ENCODE measurements at regions not wholly inside any gene's neighbourhood (a gene's known extent, or its start where the extent isn't known, plus 50 kb on each side); places are given as distances from the start of the nearest gene placed in this dataset.

DNA sequence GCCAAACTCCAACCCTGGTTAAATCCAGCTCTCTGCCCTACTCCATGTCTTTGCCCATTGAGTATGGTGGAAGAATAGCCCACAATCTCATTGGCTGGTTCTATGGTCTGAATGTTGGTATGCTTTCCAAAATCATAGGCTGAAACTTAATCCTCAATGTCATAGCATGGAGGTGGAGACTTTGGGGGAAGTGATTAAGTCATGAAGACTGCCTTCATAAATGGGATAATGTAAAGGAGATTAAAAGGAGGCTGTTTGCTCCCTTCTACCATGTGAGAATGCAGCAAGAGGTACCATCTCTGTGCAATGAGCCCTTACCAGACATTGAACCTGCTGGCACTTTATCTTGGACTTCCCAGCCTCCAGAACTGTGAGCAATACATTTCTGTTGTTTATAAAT, 54.4 kb upstream of the FDX1 start:
- ChIA-PET CTCF (interaction anchor here (0.6 to 1.2 kb wide), 2 partner anchors 174 kb away, joined by 4 to 5 read pairs; no protein-coding TSS in a partner anchor), POLR2A (ENCODE audit: low non-redundant PET) (no interaction called here)
- no peak for DNase-seq (ENCODE audit: low spot score)
- TF ChIP-seq, protein P1, sequence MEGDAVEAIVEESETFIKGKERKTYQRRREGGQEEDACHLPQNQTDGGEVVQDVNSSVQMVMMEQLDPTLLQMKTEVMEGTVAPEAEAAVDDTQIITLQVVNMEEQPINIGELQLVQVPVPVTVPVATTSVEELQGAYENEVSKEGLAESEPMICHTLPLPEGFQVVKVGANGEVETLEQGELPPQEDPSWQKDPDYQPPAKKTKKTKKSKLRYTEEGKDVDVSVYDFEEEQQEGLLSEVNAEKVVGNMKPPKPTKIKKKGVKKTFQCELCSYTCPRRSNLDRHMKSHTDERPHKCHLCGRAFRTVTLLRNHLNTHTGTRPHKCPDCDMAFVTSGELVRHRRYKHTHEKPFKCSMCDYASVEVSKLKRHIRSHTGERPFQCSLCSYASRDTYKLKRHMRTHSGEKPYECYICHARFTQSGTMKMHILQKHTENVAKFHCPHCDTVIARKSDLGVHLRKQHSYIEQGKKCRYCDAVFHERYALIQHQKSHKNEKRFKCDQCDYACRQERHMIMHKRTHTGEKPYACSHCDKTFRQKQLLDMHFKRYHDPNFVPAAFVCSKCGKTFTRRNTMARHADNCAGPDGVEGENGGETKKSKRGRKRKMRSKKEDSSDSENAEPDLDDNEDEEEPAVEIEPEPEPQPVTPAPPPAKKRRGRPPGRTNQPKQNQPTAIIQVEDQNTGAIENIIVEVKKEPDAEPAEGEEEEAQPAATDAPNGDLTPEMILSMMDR (conservative IDR thresholded peaks at IDR 0.05; ENCODE audit: low read depth), result no peak
- no peak overlapping the region for H3K27ac ChIP-seq

DNA sequence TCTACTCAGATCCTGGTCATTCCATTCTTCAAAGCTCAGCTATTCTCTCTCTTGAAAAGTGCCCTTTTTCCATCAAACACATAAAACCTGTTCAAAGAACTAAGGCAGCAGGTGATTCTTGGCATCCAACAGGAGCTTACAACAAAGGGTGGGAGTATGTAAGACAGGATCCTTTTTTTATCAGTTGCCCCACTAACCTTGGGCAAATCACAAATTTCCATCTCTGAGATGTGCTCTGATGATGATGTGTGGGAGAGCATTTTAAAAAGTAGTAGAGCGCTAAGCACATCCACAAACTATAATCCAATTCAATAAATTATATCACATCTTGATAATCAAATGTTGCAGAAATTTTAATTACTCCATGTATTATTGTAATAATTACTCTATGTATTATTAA, 53.7 kb upstream of the FDX1 start:
- CTCF ChIA-PET, result interaction anchor here (0.6 kb wide), 2 partner anchors 54 to 175 kb away, joined by 3 to 5 read pairs; partner anchors contain the start of gene FDX1

DNA sequence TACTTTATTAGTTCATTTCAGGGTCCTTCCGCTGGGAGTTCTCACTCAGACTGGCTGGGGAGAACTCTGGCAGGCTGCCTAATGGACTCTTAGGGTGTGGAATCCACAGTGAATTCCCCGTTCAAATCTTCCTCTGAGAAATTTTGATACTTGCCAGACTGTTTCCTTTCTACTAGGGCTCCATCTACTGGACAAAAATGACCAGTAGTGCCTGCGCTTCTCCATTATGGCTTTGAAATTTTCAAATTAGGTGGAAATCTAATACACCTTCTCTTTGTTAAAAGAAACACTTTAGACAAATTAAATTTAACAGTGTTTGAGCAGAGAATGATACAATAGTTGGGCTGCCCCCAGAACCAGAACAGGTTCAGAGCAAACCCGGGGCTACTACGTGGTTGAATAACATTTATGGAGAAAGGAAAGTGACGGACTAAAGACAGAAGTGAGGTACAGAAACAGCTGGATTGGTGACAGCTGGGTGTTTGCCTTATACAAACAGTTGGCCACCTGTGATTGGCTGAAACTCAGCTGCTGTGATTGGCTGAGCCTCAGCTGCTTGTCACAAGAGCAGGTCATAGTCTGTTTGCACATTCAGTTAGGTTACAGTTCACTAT, 52.9 kb upstream of the FDX1 start:
- TF ChIP-seq, protein P1 (conservative IDR thresholded peaks at IDR 0.05; ENCODE audit: low read depth), result peak; percentile 89
- peak; percentile 77 for DNase-seq (ENCODE audit: low spot score)
- no peak overlapping the region for H3K27ac ChIP-seq
- POLR2A ChIA-PET (ENCODE audit: low non-redundant PET), result no interaction called here
- CTCF ChIA-PET, result interaction anchor here (0.6 to 1.1 kb wide), 5 partner anchors 9 to 845 kb away, joined by 3 to 6 read pairs (median 3); no protein-coding TSS in a partner anchor

More for the DNA sequence above, 53.7 kb upstream of the FDX1 start:
- TF ChIP-seq, protein P1 (conservative IDR thresholded peaks at IDR 0.05; ENCODE audit: low read depth), result no peak
- no peak overlapping the region for H3K27ac ChIP-seq
- no peak for DNase-seq (ENCODE audit: low spot score)
- POLR2A ChIA-PET (ENCODE audit: low non-redundant PET), result no interaction called here

DNA sequence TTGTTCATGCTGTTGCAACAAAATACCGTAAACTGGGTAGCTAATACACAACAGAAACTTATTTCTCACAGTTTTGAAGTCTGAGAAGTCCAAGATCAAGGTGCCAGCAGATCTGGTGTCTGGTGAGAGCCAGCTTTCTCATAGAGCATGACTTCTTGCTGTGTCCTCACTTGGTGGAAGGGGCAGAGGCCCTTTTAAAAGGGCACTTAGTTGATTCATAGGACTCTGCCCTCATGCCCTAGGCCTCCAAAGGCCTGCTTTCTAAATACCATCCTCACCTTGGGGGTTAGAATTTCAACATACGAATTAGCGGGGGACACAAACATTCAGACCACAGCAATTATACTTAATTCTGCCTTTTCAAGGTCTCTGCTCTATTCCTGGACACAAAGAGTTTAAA, 52.3 kb upstream of the FDX1 start:
- ChIA-PET POLR2A (ENCODE audit: low non-redundant PET) (no interaction called here), CTCF (interaction anchor here (0.5 to 1.1 kb wide), 8 partner anchors 9 to 844 kb away, joined by 3 to 6 read pairs (median 3); no protein-coding TSS in a partner anchor)
- DNase-seq (ENCODE audit: low spot score), result no peak
- no peak overlapping the region for H3K27ac ChIP-seq
- TF ChIP-seq, protein P1 (conservative IDR thresholded peaks at IDR 0.05; ENCODE audit: low read depth), result no peak

DNA sequence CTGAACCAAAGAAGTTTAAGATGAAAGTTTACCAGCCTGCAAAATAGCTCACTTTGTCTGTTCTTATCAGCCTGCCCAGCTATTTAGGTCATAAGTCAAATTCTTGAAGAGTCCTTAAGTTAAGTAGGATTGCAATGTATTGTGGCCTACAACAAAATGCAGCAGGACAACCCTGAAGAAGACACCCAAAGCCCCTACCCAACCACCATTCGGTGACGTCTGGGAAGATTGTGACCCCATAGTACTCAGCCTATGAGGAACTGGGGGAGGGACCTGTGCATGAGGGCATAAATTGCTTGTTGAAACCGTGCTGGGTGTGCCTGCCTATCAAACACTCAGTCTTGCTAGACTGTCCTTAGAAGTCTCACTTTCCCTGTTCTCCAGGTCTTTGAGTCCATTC, 50.5 kb upstream of the FDX1 start:
- TF ChIP-seq, protein P1 (conservative IDR thresholded peaks at IDR 0.05; ENCODE audit: low read depth), result no peak
- DNase-seq (ENCODE audit: low spot score), result no peak
- ChIA-PET POLR2A (ENCODE audit: low non-redundant PET) (no interaction called here), CTCF (no interaction called here)
- no peak overlapping the region for H3K27ac ChIP-seq

DNA sequence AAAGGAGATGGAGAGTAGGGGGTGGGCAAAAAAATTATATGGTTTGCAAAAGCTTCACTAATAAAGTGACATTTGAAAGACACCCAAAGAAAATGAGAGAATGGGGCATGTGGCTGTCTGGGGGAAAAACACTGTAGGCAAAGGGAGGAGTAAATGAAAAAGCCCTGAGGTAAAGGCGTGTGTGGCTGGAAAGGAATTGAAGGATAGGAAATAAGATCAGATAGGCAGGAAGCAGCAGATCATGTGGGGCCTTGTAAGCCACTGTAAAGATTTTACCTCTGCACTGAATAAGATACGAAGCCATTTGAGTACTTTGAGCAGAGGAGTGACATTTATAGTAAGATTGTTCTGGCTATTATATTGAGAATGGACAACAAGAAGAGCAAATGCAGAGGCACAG, 49.8 kb upstream of the FDX1 start:
- ChIA-PET CTCF (no interaction called here), POLR2A (ENCODE audit: low non-redundant PET) (no interaction called here)
- TF ChIP-seq, protein P1 (conservative IDR thresholded peaks at IDR 0.05; ENCODE audit: low read depth), result no peak
- H3K27ac ChIP-seq, result no peak overlapping the region
- DNase-seq (ENCODE audit: low spot score), result no peak

All from RWPE1 (cell line).